Fibroblast of lung (primary cell): ENCODE measurements at regions not wholly inside any gene's neighbourhood (a gene's known extent, or its start where the extent isn't known, plus 50 kb on each side); places are given as distances from the start of the nearest gene placed in this dataset.

Experiments used
- EZH2 ChIP-seq: IDR thresholded peaks from 2 replicates; pipeline ENCODE4 v1.5.1; 2012; ENCODE audit warnings: low read length, control low read depth, mild to moderate bottlenecking; ENCODE audit errors: missing control alignments
- TF ChIP-seq, protein P1 (sequence below), 2 donors: IDR thresholded peaks in 1 of 2; conservative IDR thresholded peaks in 1 of 2; 1 replicate in 1 of 2; 2 replicates in 1 of 2; pipeline ENCODE4 v1.5.1; 2011 to 2012; ENCODE audit warnings: low read length in 2 of 2, control low read depth in 1 of 2, inconsistent platforms in 1 of 2, low read depth in 1 of 2, mild to moderate bottlenecking in 1 of 2

GRCh38 chr16:85984231-85984880 lies 85.4 kb downstream of the IRF8 start:
- no peak for TF ChIP-seq EZH2
- TF ChIP-seq, protein P1, sequence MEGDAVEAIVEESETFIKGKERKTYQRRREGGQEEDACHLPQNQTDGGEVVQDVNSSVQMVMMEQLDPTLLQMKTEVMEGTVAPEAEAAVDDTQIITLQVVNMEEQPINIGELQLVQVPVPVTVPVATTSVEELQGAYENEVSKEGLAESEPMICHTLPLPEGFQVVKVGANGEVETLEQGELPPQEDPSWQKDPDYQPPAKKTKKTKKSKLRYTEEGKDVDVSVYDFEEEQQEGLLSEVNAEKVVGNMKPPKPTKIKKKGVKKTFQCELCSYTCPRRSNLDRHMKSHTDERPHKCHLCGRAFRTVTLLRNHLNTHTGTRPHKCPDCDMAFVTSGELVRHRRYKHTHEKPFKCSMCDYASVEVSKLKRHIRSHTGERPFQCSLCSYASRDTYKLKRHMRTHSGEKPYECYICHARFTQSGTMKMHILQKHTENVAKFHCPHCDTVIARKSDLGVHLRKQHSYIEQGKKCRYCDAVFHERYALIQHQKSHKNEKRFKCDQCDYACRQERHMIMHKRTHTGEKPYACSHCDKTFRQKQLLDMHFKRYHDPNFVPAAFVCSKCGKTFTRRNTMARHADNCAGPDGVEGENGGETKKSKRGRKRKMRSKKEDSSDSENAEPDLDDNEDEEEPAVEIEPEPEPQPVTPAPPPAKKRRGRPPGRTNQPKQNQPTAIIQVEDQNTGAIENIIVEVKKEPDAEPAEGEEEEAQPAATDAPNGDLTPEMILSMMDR (conservative IDR thresholded peaks at IDR 0.05 in 1 of 2, IDR thresholded peaks at IDR 0.05 in 1 of 2; ENCODE audit: low read depth in 1 of 2, low read length in 2 of 2) = no peak
